ACHN (cell line): ENCODE measurements at regions not wholly inside any gene's neighbourhood (a gene's known extent, or its start where the extent isn't known, plus 50 kb on each side); places are given as distances from the start of the nearest gene placed in this dataset.

Source experiments
- DNase-seq: peaks from one replicate; pipeline ENCODE4 v3.0.0-alpha.2; 2015
- in situ Hi-C: cut with HindIII; loops from 2 replicates; pipeline ENCODE4 v1.10.0; 2017; ENCODE audit warnings: low sequenced_read_pairs, low pct_ligation_motif_present, low pct_unique_long_range_greater_than_20kb

DNA sequence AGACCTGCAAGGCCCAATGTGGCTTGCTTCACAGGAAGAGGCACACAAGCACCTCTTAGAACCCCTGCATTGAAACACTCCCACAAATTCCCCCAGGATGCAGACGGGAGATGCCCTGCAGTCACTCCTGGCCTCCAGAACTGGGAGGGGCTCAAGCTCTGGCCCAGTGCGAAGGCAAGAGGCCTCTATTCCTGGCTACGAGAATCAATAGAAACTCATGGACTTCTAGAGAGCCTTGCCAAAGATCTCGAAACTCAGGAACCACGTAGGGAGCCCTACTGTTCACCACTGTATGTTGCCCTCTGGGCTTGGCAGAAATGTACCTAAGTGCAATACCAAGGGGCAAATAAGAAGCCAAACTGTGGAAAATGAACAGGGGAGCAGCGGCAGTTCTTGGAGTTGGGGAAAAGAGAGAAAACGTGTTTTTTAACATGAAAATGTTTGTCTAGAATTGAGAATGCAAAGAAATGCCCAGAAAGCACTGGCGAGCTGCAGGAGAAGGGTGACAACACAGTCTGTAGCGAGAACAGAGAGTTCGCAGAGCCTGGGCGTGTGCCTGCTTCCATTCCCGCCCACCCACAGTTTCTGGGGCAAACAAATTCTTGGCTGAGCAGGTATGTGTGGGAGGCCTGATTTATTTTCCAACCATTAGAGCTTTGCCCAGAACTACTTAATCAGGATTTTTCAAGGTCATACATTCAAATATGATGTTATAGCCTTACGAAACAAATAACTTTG is 260.5 kb upstream of the KLF14 start:
- in situ Hi-C loops = no loop called here
- DNase-seq = no peak

DNA sequence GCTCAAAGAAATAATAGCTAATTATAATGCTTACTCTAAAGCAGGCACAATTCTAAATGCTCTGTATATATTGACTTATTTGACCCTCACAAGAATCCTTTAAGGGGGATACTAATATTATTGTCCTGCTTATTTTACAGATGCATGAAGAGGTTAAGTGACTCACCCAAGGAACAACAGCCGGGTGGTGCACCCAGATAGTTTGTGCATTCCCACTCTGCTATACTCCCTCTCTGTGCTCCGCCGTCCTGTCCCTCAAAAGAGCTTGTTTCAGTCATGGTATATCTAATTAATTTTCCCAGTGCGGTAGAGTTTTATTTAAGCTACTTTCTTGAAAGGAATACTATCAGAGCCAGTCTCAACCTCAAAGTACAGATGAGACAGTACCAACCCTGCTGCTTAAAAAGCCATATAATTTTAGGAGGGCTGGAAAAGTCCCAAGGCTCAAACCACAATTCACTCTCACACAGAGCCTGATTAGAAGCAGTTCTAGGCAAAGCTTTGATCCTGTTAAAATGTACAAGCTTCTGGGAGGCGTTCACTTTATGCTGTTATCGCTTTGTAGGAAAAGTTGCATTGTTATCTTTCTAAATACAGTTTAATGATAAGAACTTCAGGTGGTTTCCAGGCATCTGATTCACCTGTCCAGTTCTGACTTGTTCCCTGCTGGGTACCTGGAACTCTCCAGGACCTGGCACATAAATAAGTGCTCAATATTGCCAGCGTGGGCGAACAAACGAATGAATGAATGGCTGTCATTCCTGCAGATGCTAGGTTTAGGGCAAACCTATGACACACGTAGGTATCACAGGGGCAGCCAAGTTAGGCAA is 261.5 kb upstream of the KLF14 start:
- in situ Hi-C loops = no loop called here
- DNase-seq = no peak

GRCh38 chr7:130996205-130996832 is 262.3 kb upstream of the KLF14 start:
- in situ Hi-C loops = no loop called here
- no peak for DNase-seq

DNA sequence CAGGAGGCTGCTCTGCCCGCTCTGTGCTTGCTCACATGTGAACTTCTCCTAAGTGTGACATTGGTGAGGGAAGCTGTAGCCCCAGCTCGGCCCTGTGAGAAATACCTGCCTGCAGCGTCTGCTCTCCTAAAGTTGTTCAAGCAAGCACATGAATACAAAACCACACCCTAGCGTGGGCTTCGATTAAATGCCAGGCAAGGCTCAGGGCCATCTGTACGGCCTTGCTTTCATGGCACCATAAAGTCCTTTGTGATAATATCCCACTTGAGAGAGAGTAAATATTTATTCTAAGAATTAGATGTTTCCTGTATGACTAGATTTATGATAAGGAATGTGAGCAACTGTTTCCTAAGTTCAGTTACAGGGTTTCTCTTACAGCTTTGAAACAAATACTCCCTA is 262.8 kb upstream of the KLF14 start:
- in situ Hi-C loops = no loop called here
- DNase-seq = no peak

DNA sequence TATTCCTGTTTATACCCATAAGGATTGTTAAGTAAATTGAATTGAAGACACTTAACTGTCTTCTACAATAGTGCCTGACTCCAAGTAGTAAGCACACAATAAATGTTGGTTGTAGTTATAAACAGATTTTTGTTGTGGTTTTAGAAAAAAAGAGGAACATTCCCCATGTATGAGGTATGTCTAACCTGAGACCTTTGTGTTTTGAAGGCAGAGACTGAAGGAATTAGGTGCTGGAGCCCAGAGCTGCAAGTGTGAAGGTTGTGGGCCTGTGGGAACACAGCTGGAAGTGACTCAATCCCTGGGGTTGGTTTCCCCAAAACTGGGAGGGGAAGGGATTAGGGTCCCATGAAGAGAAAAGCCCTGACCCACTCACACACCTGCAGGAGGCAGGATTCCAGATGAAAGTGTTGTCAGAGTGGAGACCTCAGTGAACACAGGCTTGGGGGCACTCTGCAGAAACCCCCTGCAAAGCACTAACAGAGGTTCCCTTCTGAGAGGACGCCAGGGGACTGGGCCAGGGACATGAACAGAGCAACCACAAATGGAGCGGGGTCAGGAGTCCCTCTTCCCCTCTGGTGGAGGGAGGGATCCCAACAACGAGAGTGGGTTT is 265.1 kb upstream of the KLF14 start:
- DNase-seq = no peak
- in situ Hi-C loops = no loop called here

- no peak for DNase-seq
- in situ Hi-C loops = no loop called here
Measured at GRCh38 chr7:130999926-131000325, 265.9 kb upstream of the KLF14 start.

- DNase-seq = no peak
- in situ Hi-C loops = no loop called here
Measured at GRCh38 chr7:131000389-131000788, 266.4 kb upstream of the KLF14 start.

GRCh38 chr7:131000873-131001272 is 266.9 kb upstream of the KLF14 start:
- in situ Hi-C loops = no loop called here
- DNase-seq = no peak

DNA sequence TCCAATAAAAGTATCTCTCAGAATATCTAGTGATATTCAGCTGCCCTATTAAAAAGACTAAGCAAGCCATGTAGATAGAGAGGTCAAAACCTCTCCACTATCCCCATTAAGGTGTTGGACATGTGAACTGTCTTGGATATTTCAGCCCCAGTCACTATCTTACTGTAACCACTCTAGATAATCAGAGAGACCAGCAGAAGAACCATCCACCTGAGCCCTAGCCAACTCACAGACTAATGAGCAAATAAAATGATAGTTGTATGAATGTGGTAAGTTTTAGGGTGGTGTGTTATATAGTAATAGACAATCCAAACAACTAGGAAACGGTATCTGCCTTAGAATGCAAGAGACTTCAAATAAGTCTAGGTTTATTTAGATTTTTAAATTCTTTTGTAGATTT is 268.6 kb upstream of the KLF14 start:
- no peak for DNase-seq
- in situ Hi-C loops = no loop called here

DNA sequence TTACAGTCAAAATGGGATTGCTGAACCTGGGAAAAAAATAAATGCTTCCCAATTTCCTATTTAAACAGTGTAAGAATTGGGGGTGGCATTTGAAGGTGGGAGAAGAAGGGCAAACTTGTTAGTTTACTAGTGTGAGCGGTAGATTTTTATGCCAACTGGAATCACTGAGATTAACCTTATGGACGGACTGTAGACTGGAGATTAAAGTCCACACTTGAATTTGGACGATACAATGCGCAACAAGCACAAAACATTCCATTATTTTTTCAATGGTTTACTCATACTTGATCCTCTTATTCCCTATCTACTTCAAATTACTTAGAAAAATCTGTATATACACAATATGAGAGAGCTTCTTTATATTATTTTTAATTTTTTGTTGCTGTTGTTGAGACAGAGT is 269.6 kb upstream of the KLF14 start:
- no peak for DNase-seq
- in situ Hi-C loops = no loop called here

DNA sequence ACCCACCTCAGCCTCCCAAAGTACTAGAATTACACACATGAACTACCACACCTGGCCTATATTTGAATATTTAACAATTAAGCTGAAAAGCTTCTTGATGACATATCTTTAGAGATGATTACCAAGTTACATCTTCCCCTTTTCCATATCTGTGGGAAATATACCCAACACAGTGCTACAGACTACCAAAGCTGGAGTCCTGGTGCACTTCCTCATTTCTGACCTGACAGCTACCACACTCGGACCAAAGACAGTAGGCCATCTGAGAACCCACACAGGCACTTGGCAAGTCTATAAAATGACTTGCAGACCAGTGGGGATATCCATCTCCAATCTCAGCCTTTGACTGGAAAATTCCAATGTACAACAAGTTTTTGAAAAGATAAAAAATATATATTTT is 270.4 kb upstream of the KLF14 start:
- DNase-seq = no peak
- in situ Hi-C loops = no loop called here

GRCh38 chr7:131007439-131008330 is 273.7 kb upstream of the KLF14 start:
- DNase-seq = peak; percentile 91
- in situ Hi-C loops = no loop called here

- DNase-seq = no peak
- in situ Hi-C loops = no loop called here
Measured at GRCh38 chr7:131008840-131009711, 275.1 kb upstream of the KLF14 start.

DNA sequence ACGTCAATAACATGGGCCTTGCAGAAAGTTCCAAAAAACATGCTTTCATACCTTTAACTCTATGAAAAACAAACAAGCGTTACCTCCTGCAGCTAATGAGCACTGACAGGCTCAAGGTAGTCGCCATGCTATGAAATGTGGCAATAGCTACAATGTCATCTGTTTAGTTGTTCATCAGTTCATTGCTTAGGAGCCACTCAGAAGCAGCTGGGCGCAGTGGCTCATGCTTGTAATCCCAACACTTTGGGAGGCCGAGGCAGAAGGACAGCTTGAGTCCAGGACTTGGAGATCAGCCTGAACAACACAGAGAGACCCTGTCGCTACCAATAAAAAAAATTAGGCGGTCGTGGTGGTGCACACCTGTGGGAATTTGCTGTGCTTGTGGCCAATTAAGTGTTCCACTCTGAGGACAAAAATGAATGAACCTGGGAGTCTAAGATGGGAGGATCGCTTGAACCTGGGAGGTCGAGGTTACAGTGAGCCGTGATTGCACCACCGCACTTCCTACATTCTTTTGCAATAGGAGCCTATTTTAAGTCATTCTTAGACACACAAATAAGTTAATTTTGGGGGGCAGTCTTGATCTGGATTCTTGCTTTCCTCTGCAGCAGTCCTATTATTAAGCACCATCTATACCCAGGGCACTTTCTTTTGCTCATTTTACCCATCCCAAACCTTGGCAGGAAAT is 276.2 kb upstream of the KLF14 start:
- in situ Hi-C loops = no loop called here

DNA sequence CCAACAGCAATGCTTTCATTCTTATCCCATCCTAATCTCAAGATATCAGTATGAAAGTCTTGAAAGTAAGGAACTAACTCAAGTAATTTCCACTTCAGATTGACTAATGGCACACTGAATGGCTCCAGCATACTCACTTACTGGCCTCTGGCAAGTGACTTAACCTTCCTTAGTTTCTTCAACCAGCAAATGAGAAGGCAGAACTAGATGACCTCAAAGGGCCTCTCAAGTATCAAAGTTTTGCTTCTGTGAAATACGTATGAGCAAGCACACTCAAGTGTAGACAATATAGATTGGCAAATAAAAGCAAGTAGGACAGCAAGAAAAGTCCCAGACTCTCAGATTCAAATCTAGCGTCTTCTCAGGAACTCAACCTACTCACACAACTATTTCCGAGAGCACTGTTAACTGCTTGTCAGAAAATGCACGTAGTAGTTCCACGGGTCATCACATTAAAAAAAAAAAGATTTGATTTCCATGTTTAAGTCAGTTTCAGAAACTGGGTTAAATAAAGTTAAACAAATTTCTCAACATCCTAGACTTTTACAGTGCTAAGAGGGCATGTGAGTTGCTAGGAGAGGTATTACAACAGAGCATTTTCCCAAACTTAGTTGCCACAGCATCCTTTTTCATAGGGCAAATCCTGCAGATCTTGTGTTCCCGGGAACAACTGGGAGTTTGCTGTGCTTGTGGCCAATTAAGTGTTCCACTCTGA is 276.9 kb upstream of the KLF14 start:
- DNase-seq = no peak
- in situ Hi-C loops = no loop called here

More for the DNA sequence above, 276.2 kb upstream of the KLF14 start:
- no peak for DNase-seq

DNA sequence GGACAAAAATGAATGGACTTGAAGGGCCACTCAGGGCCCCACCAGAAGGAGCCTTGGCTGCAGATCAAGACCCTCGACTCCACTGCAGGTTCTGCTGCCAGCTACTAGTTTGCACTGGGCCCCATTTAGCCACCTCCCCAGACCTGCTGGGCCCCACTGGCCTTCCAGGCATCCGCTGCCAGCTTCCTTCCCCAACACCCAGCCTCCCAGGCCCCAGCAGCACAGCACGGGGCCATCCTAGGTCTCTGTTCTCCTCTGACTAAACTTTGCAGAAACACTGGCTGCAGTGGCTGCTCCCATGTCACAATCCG is 277.4 kb upstream of the KLF14 start:
- no peak for DNase-seq
- in situ Hi-C loops = no loop called here
